IMR-90 (cell line): ENCODE measurements at regions not wholly inside any gene's neighbourhood (a gene's known extent, or its start where the extent isn't known, plus 50 kb on each side); places are given as distances from the start of the nearest gene placed in this dataset.
"Not testable (repeated sequence)": the region's sequence is repeated elsewhere in the genome, so short reads cannot be mapped to it uniquely, and the experiment has no call there.

Source experiments
- ATAC-seq: fragments of 200-7000 bp; cut with Tn5 transposase; 2 replicates; pipeline ENCODE4 v1.9.1; 2020; ENCODE audit warnings: low read depth, mild to moderate bottlenecking, moderate library complexity
- BruUV-seq: library from RNA; stranded (reverse); fragments of 400-500 nt; replicated peaks from 2 replicates; lab custom pipeline; 2021; lab: Mats Ljungman, UMichigan
- CTCF ChIA-PET: fragments of 300-600 bp; formaldehyde crosslinking; extraction: SDS; loops from one replicate; lab custom pipeline; 2021; ENCODE audit warnings: antibody characterized with exemption; lab: Yijun Ruan, JAX
- POLR2A ChIA-PET: fragments of 300-600 bp; sonication (Branson Sonifier 250); formaldehyde crosslinking; loops from one replicate; lab custom pipeline; 2022; ENCODE audit warnings: antibody characterized with exemption; ENCODE audit not compliant: unreplicated experiment; lab: Charles Lee
- DNase-seq: peaks from one replicate; pipeline ENCODE4 v3.0.0; 2013
- H2AFZ ChIP-seq: replicated peaks from 2 replicates; pipeline ENCODE3; 2013; ENCODE audit warnings: low read length, mild to moderate bottlenecking; ENCODE audit not compliant: poor library complexity
- H2AK5ac ChIP-seq: 2 replicates; pipeline ENCODE4 v1.6.1; 2013; ENCODE audit warnings: low read depth, low read length, inconsistent platforms
- H2AK9ac ChIP-seq: replicated peaks from 2 replicates; pipeline ENCODE3; 2013; ENCODE audit warnings: mild to moderate bottlenecking, low read depth, low read length, moderate library complexity; ENCODE audit not compliant: poor library complexity
- H2BK120ac ChIP-seq: 2 replicates; pipeline ENCODE4 v1.6.1; 2013; ENCODE audit warnings: low read depth, low read length, inconsistent platforms
- H2BK15ac ChIP-seq: 3 replicates; pipeline ENCODE4 v1.6.1; 2013; ENCODE audit warnings: low read depth, low read length, inconsistent platforms
- H2BK20ac ChIP-seq: 2 replicates; pipeline ENCODE4 v1.6.1; 2013; ENCODE audit warnings: low read depth, mild to moderate bottlenecking, inconsistent platforms, low read length, moderate library complexity
- H2BK5ac ChIP-seq: 2 replicates; pipeline ENCODE4 v1.6.1; 2013; ENCODE audit warnings: mild to moderate bottlenecking, low read depth, low read length, inconsistent platforms; ENCODE audit not compliant: poor library complexity, severe bottlenecking
- H3K14ac ChIP-seq: replicated peaks from 2 replicates; pipeline ENCODE4 v1.6.1; 2013; ENCODE audit warnings: low read depth, low read length, inconsistent platforms
- H3K18ac ChIP-seq: 2 replicates; pipeline ENCODE4 v1.6.1; 2013; ENCODE audit warnings: low read depth, low read length, control low read depth
- H3K23ac ChIP-seq: 2 replicates; pipeline ENCODE4 v1.6.1; 2013; ENCODE audit warnings: low read depth, low read length, inconsistent platforms
- H3K27ac ChIP-seq: 2 replicates; pipeline ENCODE4 v1.5.1; 2013; ENCODE audit warnings: mild to moderate bottlenecking, control low read depth, low read length; ENCODE audit not compliant: insufficient read depth
- H3K27me3 ChIP-seq: 2 replicates; pipeline ENCODE4 v1.6.1; 2013; ENCODE audit warnings: low read length; ENCODE audit not compliant: control insufficient read depth, insufficient read depth
- H3K36me3 ChIP-seq: 2 replicates; pipeline ENCODE4 v1.6.1; 2013; ENCODE audit warnings: low read length, mixed read lengths; ENCODE audit not compliant: control insufficient read depth, insufficient read depth
- H3K4ac ChIP-seq: 2 replicates; pipeline ENCODE4 v1.6.1; 2013; ENCODE audit warnings: low read depth, low read length, inconsistent platforms
- H3K4me1 ChIP-seq: 2 replicates; pipeline ENCODE4 v1.6.1; 2013; ENCODE audit warnings: low read length, mixed read lengths; ENCODE audit not compliant: control insufficient read depth, insufficient read depth
- H3K4me2 ChIP-seq: 2 replicates; pipeline ENCODE4 v1.6.1; 2013; ENCODE audit warnings: low read depth, mild to moderate bottlenecking, control low read depth, low read length, moderate library complexity
- H3K4me3 ChIP-seq: 2 replicates; pipeline ENCODE4 v1.5.1; 2013; ENCODE audit warnings: low read depth, mild to moderate bottlenecking, control low read depth, low read length, moderate library complexity; ENCODE audit not compliant: insufficient read depth
- H3K56ac ChIP-seq: 2 replicates; pipeline ENCODE4 v1.6.1; 2013; ENCODE audit warnings: low read length, inconsistent platforms; ENCODE audit not compliant: insufficient read depth; ENCODE audit errors: extremely low read depth
- H3K79me1 ChIP-seq, 2 experiments: 2 replicates each; pipeline ENCODE4 v1.6.1; 2013; ENCODE audit warnings: low read length in 2 of 2, inconsistent platforms in 1 of 2, low read depth in 1 of 2
- H3K9ac ChIP-seq: 2 replicates; pipeline ENCODE4 v1.6.1; 2013; ENCODE audit warnings: low read depth, low read length, control low read depth
- H3K9me1 ChIP-seq: 2 replicates; pipeline ENCODE4 v1.6.1; 2013; ENCODE audit warnings: low read length, inconsistent platforms; ENCODE audit not compliant: insufficient read depth
- H3K9me3 ChIP-seq: 2 replicates; pipeline ENCODE4 v1.6.1; 2013; ENCODE audit warnings: low read length; ENCODE audit not compliant: control insufficient read depth, insufficient read depth
- H4K20me1 ChIP-seq: 2 replicates; pipeline ENCODE4 v1.6.1; 2013; ENCODE audit warnings: low read length, inconsistent platforms; ENCODE audit not compliant: insufficient read depth
- H4K5ac ChIP-seq: 2 replicates; pipeline ENCODE4 v1.6.1; 2013; ENCODE audit warnings: mild to moderate bottlenecking, low read depth, low read length, control low read depth
- H4K8ac ChIP-seq, 2 experiments: 2 replicates each; pipeline ENCODE4 v1.6.1; 2013; ENCODE audit warnings: low read depth in 2 of 2, low read length in 2 of 2, control low read depth in 1 of 2, inconsistent platforms in 1 of 2
- H4K91ac ChIP-seq: 2 replicates; pipeline ENCODE4 v1.6.1; 2013; ENCODE audit warnings: low read depth, low read length, inconsistent platforms; ENCODE audit not compliant: insufficient read depth
- WGBS, 2 experiments: methylation state at CpG; one replicate each; pipeline versions ENCODE4 v1.1.5 to v1.1.7; 2013; ENCODE audit warnings: missing lambda C conversion rate in 2 of 2; ENCODE audit not compliant: insufficient read length in 1 of 2; ENCODE audit errors: extremely low coverage in 2 of 2; 5-methylcytosine and 5-hydroxymethylcytosine counted together
- dilution Hi-C: fragments of 300-500 bp; cut with HindIII; formaldehyde crosslinking; loops from one replicate; pipeline ENCODE4 v1.14.3; 2018; ENCODE audit warnings: low sequenced_read_pairs; ENCODE audit not compliant: unreplicated experiment
- in situ Hi-C: fragments of 300-500 bp; cut with MboI; formaldehyde crosslinking; loops from 3 replicates; pipeline ENCODE4 v1.14.3; 2019; ENCODE audit warnings: low sequenced_read_pairs, inconsistent platforms, mixed read lengths
- intact Hi-C: fragments of 100-400 bp; cut with micrococcal nuclease; formaldehyde crosslinking; loops from 2 replicates; pipeline ENCODE4 v1.10.0; 2022

DNA sequence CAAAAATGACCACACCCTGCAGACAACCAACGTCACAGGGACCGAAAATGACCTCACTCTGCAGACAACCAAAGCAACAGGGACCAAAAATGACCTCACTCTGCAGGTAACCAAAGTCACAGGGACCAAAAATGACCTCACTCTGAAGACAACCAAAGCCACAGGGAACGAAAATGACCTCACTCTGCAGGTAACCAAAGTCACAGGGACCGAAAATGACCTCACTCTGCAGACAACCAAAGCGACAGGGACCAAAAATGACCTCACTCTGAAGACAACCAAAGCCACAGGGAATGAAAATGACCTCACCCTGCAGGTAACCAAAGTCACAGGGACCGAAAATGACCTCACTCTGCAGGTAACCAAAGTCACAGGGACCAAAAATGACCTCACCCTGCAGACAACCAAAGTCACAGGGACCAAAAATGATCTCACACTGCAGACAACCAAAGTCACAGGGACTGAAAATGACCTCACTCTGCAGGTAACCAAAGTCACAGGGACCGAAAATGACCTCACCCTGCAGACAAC is 142.4 kb upstream of the THBS2 start:
- H2BK5ac ChIP-seq, intact Hi-C loops, H4K20me1 ChIP-seq, H3K27me3 ChIP-seq, dilution Hi-C loops, POLR2A ChIA-PET, H2AK5ac ChIP-seq, H2BK15ac ChIP-seq, H4K91ac ChIP-seq, H2AFZ ChIP-seq, H4K5ac ChIP-seq, H2AK9ac ChIP-seq, H3K9me1 ChIP-seq, H3K79me1 ChIP-seq, DNase-seq, H3K23ac ChIP-seq, H3K4me3 ChIP-seq, H3K9me3 ChIP-seq, H3K18ac ChIP-seq, ATAC-seq, H2BK20ac ChIP-seq, H3K36me3 ChIP-seq, H3K27ac ChIP-seq, in situ Hi-C loops, H3K14ac ChIP-seq, H2BK120ac ChIP-seq, H3K4ac ChIP-seq, H4K8ac ChIP-seq, H3K4me2 ChIP-seq, H3K4me1 ChIP-seq, H3K56ac ChIP-seq, BruUV-seq, H3K9ac ChIP-seq: not testable (repeated sequence)
- CTCF ChIA-PET, result interaction anchor here (1.0 kb wide), 1 partner anchor 8 kb away, joined by 4 read pairs; no protein-coding TSS in a partner anchor
- 43% methylated on average over 1 of the region's 7 CpGs; no CpG with 5 or more reads in 1 of the 2 experiments for WGBS, 2 experiments
